HG03457 (cell line): ENCODE measurements at regions not wholly inside any gene's neighbourhood (a gene's known extent, or its start where the extent isn't known, plus 50 kb on each side); places are given as distances from the start of the nearest gene placed in this dataset.

Source experiments
- ATAC-seq: cut with Tn5 transposase; IDR thresholded peaks from one replicate; pipeline ENCODE4 v1.9.1; 2021; ENCODE audit warnings: moderate number of reproducible peaks; ENCODE audit not compliant: unreplicated experiment

DNA sequence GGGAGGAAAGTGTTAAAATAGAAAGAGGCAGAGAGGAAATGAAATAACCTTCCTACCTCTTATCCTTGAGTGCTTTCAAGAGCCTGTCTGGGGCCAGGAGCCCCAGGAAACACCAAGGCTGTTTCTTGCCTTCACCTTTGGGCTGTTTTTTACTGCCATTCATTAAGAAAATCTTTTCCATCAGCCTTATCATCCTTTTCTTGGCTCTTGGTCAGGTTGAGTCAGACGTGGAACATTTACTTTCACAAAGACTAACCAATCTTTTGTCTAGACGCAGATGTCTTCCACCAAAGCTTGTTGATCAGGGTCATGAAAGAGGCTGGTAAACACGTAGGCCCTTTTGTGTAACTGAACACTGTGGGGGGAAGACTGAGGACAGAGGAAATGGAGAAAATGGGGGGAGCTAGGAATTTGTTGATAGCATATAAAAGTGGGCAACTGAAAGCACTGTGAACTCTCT is 151.0 kb upstream of the THBS1 start:
- no peak for ATAC-seq

DNA sequence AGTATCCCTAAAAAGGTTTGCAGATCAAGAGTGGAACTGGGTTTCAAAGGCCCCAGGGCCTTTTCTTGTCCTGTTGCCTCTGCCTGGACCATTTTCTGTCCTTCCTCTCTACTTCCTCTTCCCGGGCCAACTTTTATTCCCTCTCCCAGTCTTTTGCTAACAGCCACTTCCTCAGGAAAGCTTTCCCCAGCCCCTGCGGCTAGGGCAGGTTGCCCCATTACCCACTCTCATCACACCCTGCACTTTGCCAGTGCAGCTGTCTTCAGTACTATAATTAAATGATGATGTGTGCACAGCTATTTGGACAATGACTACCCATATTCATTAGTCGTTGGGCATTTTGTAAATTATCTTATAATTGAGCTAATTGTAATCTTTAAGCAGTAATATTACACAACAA is 150.5 kb upstream of the THBS1 start:
- ATAC-seq = no peak

DNA sequence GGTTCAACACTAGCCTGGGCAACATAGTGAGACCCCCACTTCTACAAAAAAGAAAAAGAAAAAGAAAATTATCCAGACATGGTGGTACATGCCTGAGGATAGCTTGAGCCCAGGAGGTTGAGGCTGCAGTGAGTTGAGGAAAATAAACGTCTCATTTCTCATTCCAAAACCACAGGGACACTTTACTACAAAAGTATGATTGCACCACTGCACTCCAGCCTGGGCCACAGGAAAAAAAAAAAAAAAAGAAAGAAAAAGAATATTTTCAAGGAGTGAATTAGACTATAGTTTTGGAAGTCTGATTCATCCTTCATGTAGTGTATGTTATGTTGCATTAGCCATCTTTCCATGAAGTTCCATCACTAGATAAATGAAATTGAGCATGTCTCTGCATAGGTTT is 149.5 kb upstream of the THBS1 start:
- ATAC-seq = no peak

DNA sequence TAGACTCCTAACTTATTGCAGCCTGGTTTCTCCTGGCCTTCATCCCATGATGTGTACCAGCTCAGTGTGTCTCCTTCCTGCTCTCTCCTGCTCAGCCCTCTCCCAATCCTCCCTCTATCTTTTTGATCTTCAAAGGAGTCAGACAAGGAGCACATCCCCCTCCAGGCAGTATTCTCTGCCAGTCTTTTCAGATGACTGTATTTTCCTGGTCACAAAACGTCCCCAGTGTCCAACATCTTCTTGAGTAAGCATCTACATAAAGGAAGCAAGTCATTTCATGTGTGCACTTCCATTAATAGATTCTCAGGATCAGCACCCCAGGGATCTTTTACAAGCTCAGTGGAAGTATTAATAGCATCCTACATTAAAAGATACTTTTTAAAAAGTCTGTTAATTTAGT is 148.9 kb upstream of the THBS1 start:
- no peak for ATAC-seq

DNA sequence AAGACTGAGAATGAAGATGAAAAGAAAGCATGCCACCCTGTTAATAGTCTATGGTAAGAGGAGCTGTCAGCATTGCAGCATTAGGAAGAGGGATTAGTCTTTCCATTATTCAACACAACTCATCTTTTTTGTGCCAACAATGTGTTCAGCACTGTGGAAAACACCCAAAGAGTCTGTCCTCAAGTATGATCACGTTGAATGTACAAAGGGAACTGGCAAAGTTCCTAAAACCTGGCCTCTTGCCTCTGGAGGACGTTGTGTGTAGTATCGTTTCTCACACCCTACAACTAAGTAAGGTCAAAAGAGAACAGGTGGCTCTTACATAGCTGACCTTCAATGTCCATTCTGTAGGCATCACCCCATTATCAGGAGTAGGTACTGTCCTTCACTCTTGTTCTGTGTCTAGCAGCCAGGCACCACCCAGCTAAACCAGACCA is 147.9 kb upstream of the THBS1 start:
- ATAC-seq = no peak

DNA sequence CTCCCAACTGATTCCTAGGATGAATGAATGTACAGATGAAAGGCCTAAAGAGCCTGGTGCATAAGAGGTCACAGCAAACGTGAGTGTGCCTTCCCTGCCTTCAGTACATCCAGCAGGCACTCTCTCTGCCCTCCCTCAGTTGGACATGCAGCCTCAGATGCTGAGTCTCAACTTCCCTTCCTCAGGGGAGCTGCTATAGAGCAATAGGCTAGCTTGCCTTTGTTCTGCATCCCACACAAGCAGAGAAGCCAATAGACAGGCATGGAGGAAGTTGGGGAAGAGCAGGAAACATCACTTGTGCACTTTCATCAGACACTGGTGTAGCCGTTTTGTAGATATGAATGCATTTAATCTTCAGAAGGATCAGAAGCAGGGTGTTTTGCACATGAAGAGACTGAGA is 147.5 kb upstream of the THBS1 start:
- no peak for ATAC-seq

DNA sequence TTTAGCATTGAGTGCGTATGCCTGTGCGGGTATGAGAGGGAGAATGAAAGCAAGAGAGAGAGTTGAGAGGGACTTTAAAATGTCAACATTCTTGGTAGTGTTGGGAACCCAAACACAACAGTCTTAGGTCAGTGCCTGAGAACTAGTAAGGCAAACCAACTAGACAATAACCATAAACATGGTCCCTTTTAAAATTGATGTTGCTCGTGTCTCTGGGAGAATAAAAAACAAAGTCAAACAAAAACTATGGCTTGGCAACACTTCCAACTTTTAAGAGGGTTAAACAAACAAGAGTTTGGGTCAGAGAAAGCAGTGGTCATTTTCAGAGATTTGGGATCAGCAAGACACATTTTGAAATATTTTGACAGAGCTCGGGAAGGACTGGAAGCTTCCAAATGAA is 146.7 kb upstream of the THBS1 start:
- ATAC-seq = no peak

DNA sequence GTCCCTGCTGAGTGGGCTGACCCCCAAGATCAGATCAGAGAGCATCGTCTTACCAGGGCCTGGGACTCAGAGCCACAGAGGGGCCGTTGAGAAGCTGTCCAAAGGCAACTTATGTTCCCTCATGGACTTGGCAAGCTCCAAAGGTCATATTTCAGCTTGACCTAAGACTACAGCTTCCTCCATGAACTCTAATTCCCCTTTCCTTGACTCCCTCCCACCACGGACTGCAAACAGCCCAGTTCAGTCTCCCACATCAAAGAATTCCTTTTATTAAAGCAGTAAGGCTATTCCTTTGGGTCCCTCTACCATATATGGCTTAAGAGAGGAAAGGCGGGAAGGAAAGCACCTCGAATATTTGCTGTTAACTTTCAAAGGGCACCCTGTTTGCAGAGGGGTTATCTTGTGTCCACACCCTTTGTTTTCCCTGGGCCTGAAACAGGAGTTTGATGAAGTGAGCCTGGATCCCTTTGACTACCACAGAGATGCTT is 146.1 kb upstream of the THBS1 start:
- no peak for ATAC-seq

DNA sequence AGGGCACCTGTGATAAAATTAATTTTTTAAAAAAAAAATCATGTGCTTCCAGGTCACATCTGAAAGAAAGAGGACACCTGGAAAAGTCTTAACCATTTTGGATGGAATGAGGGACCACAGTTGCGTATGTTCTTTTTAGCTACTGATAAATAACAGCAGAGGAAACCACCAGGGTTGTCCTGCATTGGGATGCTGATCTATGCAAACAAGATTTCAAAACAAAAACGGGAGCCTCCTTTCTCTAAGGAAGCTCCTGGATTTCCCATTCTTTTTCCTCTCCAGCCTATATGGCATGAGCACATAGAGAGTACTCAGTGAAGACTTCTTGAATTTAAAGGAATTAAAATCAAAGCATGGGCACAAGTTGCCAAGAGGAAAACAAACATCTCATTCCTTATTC is 145.6 kb upstream of the THBS1 start:
- ATAC-seq = no peak

DNA sequence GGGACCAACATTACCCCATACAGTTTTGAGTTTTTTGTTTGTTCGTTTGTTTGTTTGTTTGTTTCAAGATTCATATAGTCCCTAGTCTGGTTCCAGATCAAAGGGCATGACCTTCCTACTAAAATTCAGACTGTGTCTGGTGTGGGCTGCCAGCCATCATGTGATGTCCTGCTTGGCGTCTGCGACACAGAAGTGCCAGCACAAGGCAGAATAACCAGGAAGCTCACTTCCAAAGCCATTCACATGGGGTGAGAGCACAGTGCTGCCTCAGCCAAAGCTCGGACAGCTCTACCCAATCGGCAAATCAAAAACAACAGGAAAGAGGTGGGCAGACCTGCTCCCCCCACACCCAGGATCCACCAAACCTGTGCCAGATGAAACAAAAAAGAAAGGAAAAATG is 142.6 kb upstream of the THBS1 start:
- ATAC-seq = no peak

DNA sequence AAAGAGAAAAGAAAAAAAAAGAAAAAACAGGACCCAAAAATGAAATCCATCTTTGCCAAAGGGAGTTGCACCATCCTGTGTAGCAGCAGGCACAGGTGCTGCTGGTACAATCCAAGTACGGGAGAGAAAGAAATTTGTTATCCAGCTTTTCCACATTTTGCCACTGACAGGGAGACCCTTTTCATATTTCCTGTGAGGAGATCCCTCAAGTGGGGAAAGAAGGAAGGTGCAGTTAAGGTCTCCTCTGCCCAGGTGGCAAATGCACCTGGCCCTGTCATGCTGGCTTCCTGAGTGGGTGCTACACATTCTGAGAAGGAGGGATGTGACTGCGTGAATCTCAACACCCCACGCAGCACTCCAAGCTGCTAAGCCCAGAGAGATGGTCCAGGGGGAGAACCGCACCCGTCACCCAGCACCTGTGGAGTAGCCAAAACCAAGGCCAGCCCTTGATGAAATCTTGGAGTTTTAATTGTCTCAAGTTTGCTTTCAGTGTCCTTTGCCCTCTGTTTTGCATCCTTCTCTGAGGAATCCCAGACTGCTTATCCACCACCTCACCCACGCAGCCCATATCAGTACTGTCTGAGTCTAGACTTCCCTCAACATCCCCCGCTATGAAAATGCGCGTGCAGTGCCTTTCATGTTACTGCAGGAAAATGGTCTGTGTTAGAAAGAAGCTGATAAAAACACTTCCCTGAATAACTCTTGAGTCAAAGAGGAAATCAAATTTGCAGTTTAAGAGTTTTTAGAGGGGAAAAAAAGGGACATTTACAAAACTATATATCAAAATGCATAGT is 141.9 kb upstream of the THBS1 start:
- no peak for ATAC-seq

DNA sequence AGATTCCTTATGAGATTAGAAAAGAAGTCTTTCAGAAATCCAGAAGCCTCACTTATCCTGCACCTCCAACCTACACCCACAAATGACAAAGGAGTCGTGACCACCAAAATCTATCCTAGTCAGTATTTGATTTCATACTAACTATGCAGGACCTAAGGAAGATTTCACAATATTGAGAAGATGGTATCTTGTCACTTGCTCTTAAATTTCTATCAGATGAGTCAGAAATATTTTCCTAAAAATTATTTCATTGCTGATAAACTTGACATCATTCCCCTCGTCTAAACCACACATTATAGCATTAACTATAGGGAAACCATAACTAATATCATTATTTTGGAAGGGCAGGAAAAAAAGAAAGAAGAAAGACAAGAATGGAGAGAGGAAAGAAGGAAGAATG is 138.0 kb upstream of the THBS1 start:
- no peak for ATAC-seq

DNA sequence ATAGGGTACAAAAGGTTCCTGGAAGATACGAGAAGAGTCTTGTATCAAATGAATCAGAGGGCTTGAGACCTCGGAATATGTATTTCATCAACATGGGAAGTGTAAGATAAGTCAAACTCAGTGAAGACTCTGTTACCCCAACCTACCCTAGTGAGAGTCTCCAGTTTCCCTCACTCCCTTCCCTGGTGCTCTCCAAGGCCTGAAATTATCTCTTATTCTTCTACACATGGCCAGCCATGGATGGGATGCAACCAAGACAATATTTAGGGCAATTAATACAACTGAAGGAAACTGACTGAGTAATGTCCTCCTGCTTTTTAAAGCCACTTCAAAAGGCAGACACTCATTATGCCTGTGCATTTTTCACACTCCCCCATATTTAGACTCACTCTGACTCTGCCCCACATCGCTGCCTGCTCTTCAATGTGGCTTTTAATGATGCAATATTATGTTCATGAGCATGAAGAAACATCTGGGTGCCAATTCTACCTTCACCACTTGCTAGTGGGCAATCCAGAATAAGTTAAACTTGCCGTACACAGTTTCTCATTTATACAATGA is 137.1 kb upstream of the THBS1 start:
- ATAC-seq = no peak

DNA sequence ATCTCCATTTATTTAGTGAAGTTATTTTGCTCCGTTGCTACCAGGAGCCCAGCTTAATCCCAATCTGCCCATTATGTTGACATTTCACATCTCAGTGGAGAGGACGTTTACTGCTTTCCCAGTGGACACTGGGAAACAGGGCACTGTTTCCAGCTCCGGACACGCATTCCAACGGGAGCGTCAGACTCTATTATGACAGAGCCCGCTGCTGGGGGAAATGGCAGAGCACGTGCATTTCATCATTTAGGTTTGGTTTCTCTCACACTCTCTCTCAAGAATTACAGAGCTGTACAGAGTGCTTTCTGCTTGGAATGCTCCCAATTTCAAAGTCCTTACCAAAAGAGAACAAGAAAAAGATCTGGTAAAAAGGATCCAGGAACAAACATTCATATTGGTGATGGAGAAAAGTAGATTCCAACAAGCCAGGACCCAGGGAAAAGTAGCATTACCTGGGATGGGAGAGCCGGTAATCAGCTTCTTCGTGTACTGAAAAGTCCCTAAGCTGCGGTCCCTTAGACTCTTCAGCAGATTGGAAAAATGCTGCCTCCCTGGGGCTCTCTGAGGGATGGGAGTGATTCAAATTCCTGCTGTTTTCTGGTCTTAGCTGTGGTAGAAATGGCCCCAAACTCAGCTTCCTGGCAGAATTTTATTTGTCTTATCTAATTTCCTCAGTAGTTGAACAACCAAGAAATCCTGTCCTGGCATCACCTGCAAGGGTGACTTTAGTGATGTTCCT is 136.0 kb upstream of the THBS1 start:
- no peak for ATAC-seq

DNA sequence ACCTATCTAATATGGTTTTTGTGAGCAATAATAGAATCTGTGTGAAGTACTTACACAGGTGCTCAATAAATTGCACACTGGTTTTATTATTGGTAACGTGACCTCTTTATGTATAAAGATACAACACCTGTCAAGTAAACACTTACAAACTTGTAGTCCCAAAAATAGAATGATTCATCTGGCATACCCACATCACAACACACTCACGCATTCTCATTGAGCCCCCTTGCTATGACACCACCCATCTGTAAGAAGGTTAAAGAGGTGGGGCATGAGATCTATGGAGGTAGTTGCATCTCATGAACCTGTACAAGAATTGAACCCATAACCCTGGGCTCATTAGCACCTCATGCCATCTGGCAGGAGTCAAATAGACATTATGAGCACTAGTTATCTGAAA is 134.9 kb upstream of the THBS1 start:
- no peak for ATAC-seq

DNA sequence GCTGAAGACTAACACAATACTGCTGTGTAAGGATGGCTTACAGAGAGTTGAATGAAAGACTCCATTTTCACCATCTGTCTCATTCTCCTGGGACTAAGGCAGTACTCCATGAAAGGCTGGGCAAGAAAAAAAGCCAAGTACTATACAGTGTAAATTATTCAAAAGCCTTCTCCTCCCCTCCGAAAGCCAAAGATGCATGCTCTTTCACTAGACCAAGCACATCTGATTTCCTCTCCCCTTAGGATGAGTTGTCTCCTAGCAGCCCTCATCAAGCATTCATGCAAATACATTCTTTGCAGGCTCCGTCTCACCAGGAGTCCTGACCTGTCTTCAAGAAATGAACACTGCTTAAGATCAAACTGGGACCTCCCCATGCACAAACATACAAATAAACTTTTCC is 133.5 kb upstream of the THBS1 start:
- no peak for ATAC-seq

DNA sequence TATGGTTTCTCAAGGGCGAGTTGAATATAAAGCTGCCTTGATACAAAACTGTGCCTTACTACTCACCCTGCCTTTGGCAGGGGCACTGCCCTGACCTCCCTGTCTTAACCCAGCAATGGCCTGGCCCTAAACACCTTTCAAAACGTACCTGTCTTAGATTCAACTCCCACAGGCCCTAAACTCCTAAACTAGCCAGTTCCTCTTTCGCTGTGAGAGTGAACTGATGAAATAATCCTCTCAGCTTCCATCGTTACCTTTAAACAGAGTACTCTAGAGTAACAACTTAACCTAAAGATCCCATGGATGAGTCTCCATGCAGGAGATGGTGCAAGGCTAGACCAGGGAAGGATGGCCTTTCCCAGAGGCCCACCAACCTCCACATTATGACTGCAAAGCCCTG is 133.0 kb upstream of the THBS1 start:
- ATAC-seq = no peak

DNA sequence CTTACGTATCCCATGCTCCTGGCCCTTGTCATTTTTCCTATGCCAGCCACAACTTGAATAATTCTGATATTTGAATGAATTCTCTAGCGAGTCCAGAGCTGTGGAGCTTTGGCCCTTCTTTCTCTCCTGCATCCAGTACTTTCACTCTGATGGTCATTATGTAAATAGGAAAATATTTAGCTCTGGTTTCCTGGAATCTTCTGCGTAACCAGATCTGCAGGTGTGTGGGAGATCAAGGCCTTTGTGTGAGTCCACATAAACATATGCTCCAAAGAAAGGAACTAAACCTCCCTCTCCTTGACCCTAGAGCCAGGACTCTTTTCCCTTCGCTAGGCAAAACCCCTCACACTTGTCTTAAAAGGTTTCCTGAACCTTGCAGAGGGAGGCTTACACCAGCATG is 132.5 kb upstream of the THBS1 start:
- no peak for ATAC-seq

DNA sequence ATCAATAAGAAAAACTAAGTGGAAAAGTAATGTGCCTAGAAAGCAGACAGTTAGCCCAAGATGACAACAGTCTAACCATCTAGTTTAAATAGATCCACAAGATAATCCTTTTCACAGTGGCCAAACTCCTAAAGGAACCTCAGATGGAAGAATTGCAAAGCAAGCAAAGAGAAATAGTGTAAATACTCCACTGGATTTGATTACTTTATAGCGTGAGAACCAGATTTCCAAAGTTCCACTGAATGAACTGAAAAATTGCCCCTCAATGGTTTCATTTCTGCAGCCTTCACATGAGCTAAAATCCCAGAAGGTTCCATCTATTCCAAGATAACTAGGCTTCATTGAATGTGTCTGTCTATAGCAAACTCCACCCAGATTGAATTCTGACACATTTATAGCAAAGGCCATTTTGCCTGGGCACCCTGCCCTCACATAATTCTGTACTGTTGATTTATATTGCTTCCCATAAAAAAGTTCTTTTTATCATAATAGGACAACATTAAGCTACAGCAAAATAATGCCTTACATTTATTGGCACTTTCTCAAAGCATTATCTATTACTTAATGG is 129.7 kb upstream of the THBS1 start:
- no peak for ATAC-seq

DNA sequence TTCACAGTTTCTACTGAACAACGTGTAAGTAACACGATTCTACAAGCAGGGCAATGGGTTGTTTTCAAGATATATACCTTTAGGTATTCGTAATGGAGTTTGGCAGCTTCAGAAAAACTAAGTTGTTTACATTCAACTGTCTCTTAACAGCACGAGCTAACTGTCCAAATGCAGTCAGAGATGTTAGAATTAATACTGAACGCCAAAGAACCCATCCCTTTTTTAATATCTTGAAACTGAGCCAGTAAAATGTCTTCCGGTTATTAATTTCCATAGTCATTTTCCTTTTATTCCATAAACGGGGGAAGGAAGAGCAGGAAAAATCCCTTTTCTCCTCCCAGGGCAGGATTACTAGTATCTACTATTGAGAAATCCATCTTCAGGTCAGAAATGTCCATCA is 129.0 kb upstream of the THBS1 start:
- ATAC-seq = no peak

DNA sequence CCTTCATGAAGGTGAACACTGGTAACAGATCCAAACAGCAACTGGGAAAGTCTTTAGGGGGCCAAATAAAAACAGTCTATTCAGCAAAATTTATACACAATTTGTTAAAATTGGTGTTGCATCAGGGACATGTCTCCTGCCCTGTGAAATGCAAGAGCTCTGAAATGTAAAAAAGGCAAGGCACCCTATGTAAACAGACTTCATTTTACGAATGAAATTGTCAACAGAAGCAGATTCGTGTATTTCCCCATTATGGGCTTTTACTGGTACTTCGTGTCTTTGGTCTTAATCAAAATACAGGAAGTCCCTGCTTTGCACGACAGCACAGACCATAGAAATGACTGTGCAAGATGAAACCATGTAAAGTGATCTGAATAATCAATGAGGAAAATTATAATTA is 127.3 kb upstream of the THBS1 start:
- no peak for ATAC-seq
